ENCODE measurements at regions not wholly inside any gene's neighbourhood (a gene's known extent, or its start where the extent isn't known, plus 50 kb on each side); places are given as distances from the start of the nearest gene placed in this dataset.

DNA sequence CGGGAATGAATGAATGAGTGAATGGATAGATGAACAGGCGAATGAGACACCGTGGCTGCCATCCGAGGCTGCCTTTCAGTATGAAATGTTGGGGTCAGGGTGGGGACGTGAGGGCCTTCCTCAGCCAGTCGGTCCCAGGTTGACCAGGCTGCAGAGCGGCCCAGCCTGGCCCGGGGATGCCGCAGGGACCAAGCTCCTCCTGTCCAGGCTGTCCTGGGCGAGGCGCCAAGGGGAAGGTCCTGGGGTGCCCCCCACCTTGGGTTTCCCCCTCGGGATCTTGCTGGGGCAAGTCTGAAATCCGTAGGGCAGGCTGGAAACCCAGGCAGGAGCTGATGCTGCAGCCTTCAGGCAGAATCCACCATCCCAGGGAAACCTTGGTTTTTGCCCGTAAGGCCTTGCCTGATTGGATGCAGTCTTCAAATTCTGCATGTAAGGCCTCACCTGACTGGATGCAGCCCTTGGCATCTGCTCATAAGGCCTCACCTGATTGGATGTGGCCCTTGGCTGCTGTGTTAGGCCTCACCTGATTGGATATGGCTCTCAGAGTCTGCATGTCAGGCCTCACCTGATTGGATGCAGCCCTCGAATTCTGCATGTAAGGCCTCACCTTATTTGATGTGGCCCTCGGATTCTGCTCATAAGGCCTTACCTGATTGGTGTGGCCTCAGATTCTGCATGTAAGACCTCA lies 61.7 kb upstream of the ZNF469 start (continued):
- TF ChIP-seq, protein P1, sequence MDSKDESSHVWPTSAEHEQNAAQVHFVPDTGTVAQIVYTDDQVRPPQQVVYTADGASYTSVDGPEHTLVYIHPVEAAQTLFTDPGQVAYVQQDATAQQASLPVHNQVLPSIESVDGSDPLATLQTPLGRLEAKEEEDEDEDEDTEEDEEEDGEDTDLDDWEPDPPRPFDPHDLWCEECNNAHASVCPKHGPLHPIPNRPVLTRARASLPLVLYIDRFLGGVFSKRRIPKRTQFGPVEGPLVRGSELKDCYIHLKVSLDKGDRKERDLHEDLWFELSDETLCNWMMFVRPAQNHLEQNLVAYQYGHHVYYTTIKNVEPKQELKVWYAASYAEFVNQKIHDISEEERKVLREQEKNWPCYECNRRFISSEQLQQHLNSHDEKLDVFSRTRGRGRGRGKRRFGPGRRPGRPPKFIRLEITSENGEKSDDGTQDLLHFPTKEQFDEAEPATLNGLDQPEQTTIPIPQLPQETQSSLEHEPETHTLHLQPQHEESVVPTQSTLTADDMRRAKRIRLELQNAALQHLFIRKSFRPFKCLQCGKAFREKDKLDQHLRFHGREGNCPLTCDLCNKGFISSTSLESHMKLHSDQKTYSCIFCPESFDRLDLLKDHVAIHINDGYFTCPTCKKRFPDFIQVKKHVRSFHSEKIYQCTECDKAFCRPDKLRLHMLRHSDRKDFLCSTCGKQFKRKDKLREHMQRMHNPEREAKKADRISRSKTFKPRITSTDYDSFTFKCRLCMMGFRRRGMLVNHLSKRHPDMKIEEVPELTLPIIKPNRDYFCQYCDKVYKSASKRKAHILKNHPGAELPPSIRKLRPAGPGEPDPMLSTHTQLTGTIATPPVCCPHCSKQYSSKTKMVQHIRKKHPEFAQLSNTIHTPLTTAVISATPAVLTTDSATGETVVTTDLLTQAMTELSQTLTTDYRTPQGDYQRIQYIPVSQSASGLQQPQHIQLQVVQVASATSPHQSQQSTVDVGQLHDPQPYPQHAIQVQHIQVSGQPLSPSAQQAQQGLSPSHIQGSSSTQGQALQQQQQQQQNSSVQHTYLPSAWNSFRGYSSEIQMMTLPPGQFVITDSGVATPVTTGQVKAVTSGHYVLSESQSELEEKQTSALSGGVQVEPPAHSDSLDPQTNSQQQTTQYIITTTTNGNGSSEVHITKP (IDR thresholded peaks at IDR 0.05; ENCODE audit: partially characterized antibody), result peak; percentile 97
- TF ChIP-seq SRSF9 (IDR thresholded peaks at IDR 0.05; ENCODE audit: borderline replicate concordance, low read depth, low read length), result no peak
- TF ChIP-seq ZNF785 (CRISPR knock-in tag; IDR thresholded peaks at IDR 0.05), result no peak
- TF ChIP-seq MBD2 (IDR thresholded peaks at IDR 0.05; ENCODE audit: borderline replicate concordance, low read depth), result peak; percentile 95
- TF ChIP-seq ZZZ3 (IDR thresholded peaks at IDR 0.05), result 0 out of 2 replicates have a peak, but pooled peaks have one; percentile 56
- TF ChIP-seq TARDBP (IDR thresholded peaks at IDR 0.05), result peak; percentile 58; the same call in 1 of the 2 replicates
- peak; percentile 96 for TF ChIP-seq ASH1L (IDR thresholded peaks at IDR 0.05; ENCODE audit: borderline replicate concordance, low read depth, partially characterized antibody)
- TF ChIP-seq NEUROD1 (IDR thresholded peaks at IDR 0.05; ENCODE audit: borderline replicate concordance, low read depth, low read length, partially characterized antibody), result peak; percentile 20
- TF ChIP-seq, protein P2, sequence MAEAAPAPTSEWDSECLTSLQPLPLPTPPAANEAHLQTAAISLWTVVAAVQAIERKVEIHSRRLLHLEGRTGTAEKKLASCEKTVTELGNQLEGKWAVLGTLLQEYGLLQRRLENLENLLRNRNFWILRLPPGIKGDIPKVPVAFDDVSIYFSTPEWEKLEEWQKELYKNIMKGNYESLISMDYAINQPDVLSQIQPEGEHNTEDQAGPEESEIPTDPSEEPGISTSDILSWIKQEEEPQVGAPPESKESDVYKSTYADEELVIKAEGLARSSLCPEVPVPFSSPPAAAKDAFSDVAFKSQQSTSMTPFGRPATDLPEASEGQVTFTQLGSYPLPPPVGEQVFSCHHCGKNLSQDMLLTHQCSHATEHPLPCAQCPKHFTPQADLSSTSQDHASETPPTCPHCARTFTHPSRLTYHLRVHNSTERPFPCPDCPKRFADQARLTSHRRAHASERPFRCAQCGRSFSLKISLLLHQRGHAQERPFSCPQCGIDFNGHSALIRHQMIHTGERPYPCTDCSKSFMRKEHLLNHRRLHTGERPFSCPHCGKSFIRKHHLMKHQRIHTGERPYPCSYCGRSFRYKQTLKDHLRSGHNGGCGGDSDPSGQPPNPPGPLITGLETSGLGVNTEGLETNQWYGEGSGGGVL (CRISPR knock-in tag; IDR thresholded peaks at IDR 0.05), result no peak
- TF ChIP-seq, protein P3, sequence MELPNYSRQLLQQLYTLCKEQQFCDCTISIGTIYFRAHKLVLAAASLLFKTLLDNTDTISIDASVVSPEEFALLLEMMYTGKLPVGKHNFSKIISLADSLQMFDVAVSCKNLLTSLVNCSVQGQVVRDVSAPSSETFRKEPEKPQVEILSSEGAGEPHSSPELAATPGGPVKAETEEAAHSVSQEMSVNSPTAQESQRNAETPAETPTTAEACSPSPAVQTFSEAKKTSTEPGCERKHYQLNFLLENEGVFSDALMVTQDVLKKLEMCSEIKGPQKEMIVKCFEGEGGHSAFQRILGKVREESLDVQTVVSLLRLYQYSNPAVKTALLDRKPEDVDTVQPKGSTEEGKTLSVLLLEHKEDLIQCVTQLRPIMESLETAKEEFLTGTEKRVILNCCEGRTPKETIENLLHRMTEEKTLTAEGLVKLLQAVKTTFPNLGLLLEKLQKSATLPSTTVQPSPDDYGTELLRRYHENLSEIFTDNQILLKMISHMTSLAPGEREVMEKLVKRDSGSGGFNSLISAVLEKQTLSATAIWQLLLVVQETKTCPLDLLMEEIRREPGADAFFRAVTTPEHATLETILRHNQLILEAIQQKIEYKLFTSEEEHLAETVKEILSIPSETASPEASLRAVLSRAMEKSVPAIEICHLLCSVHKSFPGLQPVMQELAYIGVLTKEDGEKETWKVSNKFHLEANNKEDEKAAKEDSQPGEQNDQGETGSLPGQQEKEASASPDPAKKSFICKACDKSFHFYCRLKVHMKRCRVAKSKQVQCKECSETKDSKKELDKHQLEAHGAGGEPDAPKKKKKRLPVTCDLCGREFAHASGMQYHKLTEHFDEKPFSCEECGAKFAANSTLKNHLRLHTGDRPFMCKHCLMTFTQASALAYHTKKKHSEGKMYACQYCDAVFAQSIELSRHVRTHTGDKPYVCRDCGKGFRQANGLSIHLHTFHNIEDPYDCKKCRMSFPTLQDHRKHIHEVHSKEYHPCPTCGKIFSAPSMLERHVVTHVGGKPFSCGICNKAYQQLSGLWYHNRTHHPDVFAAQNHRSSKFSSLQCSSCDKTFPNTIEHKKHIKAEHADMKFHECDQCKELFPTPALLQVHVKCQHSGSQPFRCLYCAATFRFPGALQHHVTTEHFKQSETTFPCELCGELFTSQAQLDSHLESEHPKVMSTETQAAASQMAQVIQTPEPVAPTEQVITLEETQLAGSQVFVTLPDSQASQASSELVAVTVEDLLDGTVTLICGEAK (IDR thresholded peaks at IDR 0.05), result peak; percentile 32; the same call in 1 of the 2 replicates
- TF ChIP-seq, protein P3 (CRISPR knock-in tag; IDR thresholded peaks at IDR 0.05), result no peak
- peak; percentile 66 for TF ChIP-seq NFYB (IDR thresholded peaks at IDR 0.05; ENCODE audit: extremely low read depth, insufficient read length)

Data from K562 (cell line).